HepG2 (cell line): ENCODE measurements at regions not wholly inside any gene's neighbourhood (a gene's known extent, or its start where the extent isn't known, plus 50 kb on each side); places are given as distances from the start of the nearest gene placed in this dataset.

Source experiments
- AFF4 ChIP-seq: sonication (generic); formaldehyde crosslinking; IDR thresholded peaks from 2 replicates; pipeline ENCODE4 v1.4.0; 2020; ENCODE audit warnings: missing genetic modification reagents
- ATM ChIP-seq: fragments of 450-650 bp; IDR thresholded peaks from 2 replicates; pipeline ENCODE4 v1.7.1; 2017; ENCODE audit warnings: mild to moderate bottlenecking, borderline replicate concordance
- CAMTA2 ChIP-seq: sonication (generic); formaldehyde crosslinking; IDR thresholded peaks from 2 replicates; pipeline ENCODE4 v1.4.0; 2020; ENCODE audit warnings: mild to moderate bottlenecking, missing genetic modification reagents, borderline replicate concordance
- FOXP1 ChIP-seq, 2 experiments: fragments of 450-650 bp in 1 of 2; IDR thresholded peaks; 2 replicates each; pipeline ENCODE4 v1.6.1; 2017 to 2018; ENCODE audit warnings: antibody characterized with exemption in 1 of 2
- GZF1 ChIP-seq: sonication (generic); formaldehyde crosslinking; IDR thresholded peaks from 2 replicates; pipeline ENCODE4 v1.5.1; 2020; ENCODE audit warnings: mild to moderate bottlenecking, missing genetic modification reagents
- HDAC2 ChIP-seq: sonication (generic); formaldehyde crosslinking; IDR thresholded peaks from 2 replicates; pipeline ENCODE4 v1.4.0; 2020; ENCODE audit warnings: missing genetic modification reagents
- HOXA3 ChIP-seq: sonication (generic); formaldehyde crosslinking; IDR thresholded peaks from 2 replicates; pipeline ENCODE4 v1.5.0; 2020; ENCODE audit warnings: missing genetic modification reagents
- KAT7 ChIP-seq: IDR thresholded peaks from 2 replicates; pipeline ENCODE4 v1.6.1; 2018; ENCODE audit warnings: borderline replicate concordance, missing compliant biosample characterization
- KDM4B ChIP-seq: sonication (generic); formaldehyde crosslinking; IDR thresholded peaks from 2 replicates; pipeline ENCODE4 v1.4.0; 2020; ENCODE audit warnings: missing genetic modification reagents
- MAF1 ChIP-seq: sonication (generic); formaldehyde crosslinking; IDR thresholded peaks from 2 replicates; pipeline ENCODE4 v1.5.0; 2020; ENCODE audit warnings: missing genetic modification reagents, borderline replicate concordance
- MTA1 ChIP-seq: sonication (generic); formaldehyde crosslinking; IDR thresholded peaks from 2 replicates; pipeline ENCODE4 v1.4.0; 2020; ENCODE audit warnings: missing genetic modification reagents, mild to moderate bottlenecking, borderline replicate concordance
- SAFB2 ChIP-seq: sonication (generic); formaldehyde crosslinking; IDR thresholded peaks from 2 replicates; pipeline ENCODE4 v1.5.1; 2020; ENCODE audit warnings: missing genetic modification reagents, low read depth, mild to moderate bottlenecking, borderline replicate concordance
- SIN3A ChIP-seq: IDR thresholded peaks from 2 replicates; pipeline ENCODE4 v1.6.1; 2011; ENCODE audit warnings: low read depth, mild to moderate bottlenecking, control low read depth, low read length, borderline replicate concordance
- TCF12 ChIP-seq, 2 experiments: fragments of 450-650 bp in 1 of 2; sonication (generic) in 1 of 2; formaldehyde crosslinking in 1 of 2; IDR thresholded peaks; 2 replicates each; pipeline versions ENCODE4 v1.6.1 to v1.8.0; 2017 to 2022; ENCODE audit warnings: antibody characterized with exemption in 1 of 2, mild to moderate bottlenecking in 1 of 2, missing genetic modification reagents in 1 of 2, moderate library complexity in 1 of 2
- ZNF296 ChIP-seq: sonication (generic); formaldehyde crosslinking; conservative IDR thresholded peaks from 2 replicates; pipeline ENCODE4 v1.5.0; 2020; ENCODE audit warnings: mild to moderate bottlenecking, missing genetic modification reagents
- ZNF503 ChIP-seq: sonication (generic); formaldehyde crosslinking; IDR thresholded peaks from 2 replicates; pipeline ENCODE4 v1.4.0; 2020; ENCODE audit warnings: missing genetic modification reagents
- ZNF530 ChIP-seq: sonication (generic); formaldehyde crosslinking; IDR thresholded peaks from 2 replicates; pipeline ENCODE4 v1.5.0; 2020; ENCODE audit warnings: low read depth, mild to moderate bottlenecking, missing genetic modification reagents
- ZNF597 ChIP-seq: sonication (generic); formaldehyde crosslinking; IDR thresholded peaks from 2 replicates; pipeline ENCODE4 v1.5.0; 2020; ENCODE audit warnings: missing genetic modification reagents
- ZNF7 ChIP-seq: IDR thresholded peaks from 2 replicates; pipeline ENCODE4 v1.6.1; 2016; ENCODE audit warnings: missing biosample characterization, missing genetic modification reagents
- ZNF782 ChIP-seq: sonication (generic); formaldehyde crosslinking; IDR thresholded peaks from 2 replicates; pipeline ENCODE4 v1.4.0; 2020; ENCODE audit warnings: missing genetic modification reagents, mild to moderate bottlenecking, borderline replicate concordance
- ZNF784 ChIP-seq: sonication (generic); formaldehyde crosslinking; IDR thresholded peaks from 2 replicates; pipeline ENCODE4 v1.5.1; 2020; ENCODE audit warnings: missing genetic modification reagents, mild to moderate bottlenecking, borderline replicate concordance
- ZNF816 ChIP-seq: sonication (generic); formaldehyde crosslinking; IDR thresholded peaks from 2 replicates; pipeline ENCODE4 v1.8.0; 2022; ENCODE audit warnings: missing genetic modification reagents, mild to moderate bottlenecking, borderline replicate concordance
- ZSCAN12 ChIP-seq: sonication (generic); formaldehyde crosslinking; IDR thresholded peaks from 2 replicates; pipeline ENCODE4 v1.9.0; 2021; ENCODE audit warnings: mild to moderate bottlenecking, missing genetic modification reagents

GRCh38 chr6:63521475-63522210 is 50.6 kb upstream of the LOC128125822 start (continued):
- 0 out of 2 replicates have a peak, but pooled peaks have one; percentile 44 for TF ChIP-seq AFF4 (CRISPR knock-in tag)
- TF ChIP-seq TCF12 (IDR thresholded peaks at IDR 0.05): no peak
- TF ChIP-seq TCF12 (CRISPR knock-in tag; IDR thresholded peaks at IDR 0.05): no peak
- TF ChIP-seq ZNF784: no peak
- TF ChIP-seq ZNF530 (CRISPR knock-in tag): no peak
- no peak; the same call in 1 of the 2 replicates for TF ChIP-seq KAT7 (CRISPR knock-in tag)
- no peak for TF ChIP-seq CAMTA2 (CRISPR knock-in tag)
- 0 out of 2 replicates have a peak, but pooled peaks have one; percentile 9 for TF ChIP-seq ZNF503 (CRISPR knock-in tag)
- no peak for TF ChIP-seq ZNF597 (CRISPR knock-in tag)
- no peak for TF ChIP-seq ATM
- no peak for TF ChIP-seq ZNF296 (CRISPR knock-in tag)
- no peak for TF ChIP-seq ZNF7 (CRISPR knock-in tag)
- TF ChIP-seq FOXP1 (IDR thresholded peaks at IDR 0.05): no peak
- peak; percentile 38; the same call in 1 of the 2 replicates for TF ChIP-seq FOXP1 (CRISPR knock-in tag; IDR thresholded peaks at IDR 0.05)
- no peak for TF ChIP-seq ZNF816
- no peak for TF ChIP-seq ZNF782
- TF ChIP-seq SAFB2 (CRISPR knock-in tag): no peak
- no peak for TF ChIP-seq HDAC2 (CRISPR knock-in tag)
- TF ChIP-seq MAF1 (CRISPR knock-in tag): no peak
- no peak for TF ChIP-seq KDM4B (CRISPR knock-in tag)
- no peak for TF ChIP-seq SIN3A
- TF ChIP-seq ZSCAN12 (CRISPR knock-in tag): no peak
- TF ChIP-seq HOXA3 (CRISPR knock-in tag): no peak
- no peak for TF ChIP-seq GZF1 (CRISPR knock-in tag)
- no peak for TF ChIP-seq MTA1 (CRISPR knock-in tag)
